ENCODE measurements at regions not wholly inside any gene's neighbourhood (a gene's known extent, or its start where the extent isn't known, plus 50 kb on each side); places are given as distances from the start of the nearest gene placed in this dataset.

DNA sequence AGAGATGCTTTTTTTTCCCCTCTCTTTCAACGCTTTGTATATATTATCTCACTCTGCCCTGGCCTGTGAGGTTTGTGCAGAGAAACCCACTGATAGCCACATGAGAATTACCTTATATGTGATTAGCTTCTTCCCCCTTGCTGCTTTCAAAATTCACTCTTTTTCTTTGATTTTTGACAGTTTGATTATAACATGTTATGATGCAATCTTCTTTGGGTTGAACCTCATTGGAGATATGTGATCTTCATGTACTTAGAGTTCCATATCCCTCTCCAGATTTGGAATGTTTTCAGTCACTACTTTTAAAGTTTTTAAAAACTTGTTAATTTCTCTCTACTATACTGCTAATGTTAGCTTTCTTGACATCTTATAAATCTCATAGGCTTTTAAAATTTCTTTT is 479.5 kb upstream of the AGA start:
- no peak for ATAC-seq
- WGBS, 4 donors: 64 to 69% (median 65%) methylated on average over 1 of the region's 1 CpG

GRCh38 chr4:177923888-177924287 is 481.7 kb upstream of the AGA start:
- Histone ChIP-seq H3K9me3 (peaks cover 0 to 33% (median 4%) of the 10 kb centered on the region in 12 donors), H3K27me3 (no peaks in the 10 kb centered on the region), H3K4me3 (no peak overlapping the region), H3K27ac (no peak overlapping the region), H3K4me1 (no peaks in the 10 kb centered on the region), H3K36me3 (no peaks in the 10 kb centered on the region)
- DNase-seq (no peak), ATAC-seq (no peak)
- TF ChIP-seq POLR2A (IDR thresholded peaks at IDR 0.05): no peak
- TF ChIP-seq, protein P1, sequence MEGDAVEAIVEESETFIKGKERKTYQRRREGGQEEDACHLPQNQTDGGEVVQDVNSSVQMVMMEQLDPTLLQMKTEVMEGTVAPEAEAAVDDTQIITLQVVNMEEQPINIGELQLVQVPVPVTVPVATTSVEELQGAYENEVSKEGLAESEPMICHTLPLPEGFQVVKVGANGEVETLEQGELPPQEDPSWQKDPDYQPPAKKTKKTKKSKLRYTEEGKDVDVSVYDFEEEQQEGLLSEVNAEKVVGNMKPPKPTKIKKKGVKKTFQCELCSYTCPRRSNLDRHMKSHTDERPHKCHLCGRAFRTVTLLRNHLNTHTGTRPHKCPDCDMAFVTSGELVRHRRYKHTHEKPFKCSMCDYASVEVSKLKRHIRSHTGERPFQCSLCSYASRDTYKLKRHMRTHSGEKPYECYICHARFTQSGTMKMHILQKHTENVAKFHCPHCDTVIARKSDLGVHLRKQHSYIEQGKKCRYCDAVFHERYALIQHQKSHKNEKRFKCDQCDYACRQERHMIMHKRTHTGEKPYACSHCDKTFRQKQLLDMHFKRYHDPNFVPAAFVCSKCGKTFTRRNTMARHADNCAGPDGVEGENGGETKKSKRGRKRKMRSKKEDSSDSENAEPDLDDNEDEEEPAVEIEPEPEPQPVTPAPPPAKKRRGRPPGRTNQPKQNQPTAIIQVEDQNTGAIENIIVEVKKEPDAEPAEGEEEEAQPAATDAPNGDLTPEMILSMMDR (IDR thresholded peaks at IDR 0.05): no peak
- intact Hi-C loops (cut with DNase I): no loop called here

More for the DNA sequence above, 479.5 kb upstream of the AGA start:
- H3K9me3 ChIP-seq: peaks cover 0 to 46% (median 4%) of the 10 kb centered on the region in 12 donors
- no peak overlapping the region for H3K4me3 ChIP-seq
- no peaks in the 10 kb centered on the region for H3K27me3 ChIP-seq
- intact Hi-C loops (cut with DNase I): no loop called here
- no peak for DNase-seq
- no peak overlapping the region for H3K27ac ChIP-seq
- TF ChIP-seq, protein P1 (IDR thresholded peaks at IDR 0.05): no peak
- no peak for TF ChIP-seq POLR2A (IDR thresholded peaks at IDR 0.05)
- no peaks in the 10 kb centered on the region for H3K4me1 ChIP-seq
- H3K36me3 ChIP-seq: no peaks in the 10 kb centered on the region

DNA sequence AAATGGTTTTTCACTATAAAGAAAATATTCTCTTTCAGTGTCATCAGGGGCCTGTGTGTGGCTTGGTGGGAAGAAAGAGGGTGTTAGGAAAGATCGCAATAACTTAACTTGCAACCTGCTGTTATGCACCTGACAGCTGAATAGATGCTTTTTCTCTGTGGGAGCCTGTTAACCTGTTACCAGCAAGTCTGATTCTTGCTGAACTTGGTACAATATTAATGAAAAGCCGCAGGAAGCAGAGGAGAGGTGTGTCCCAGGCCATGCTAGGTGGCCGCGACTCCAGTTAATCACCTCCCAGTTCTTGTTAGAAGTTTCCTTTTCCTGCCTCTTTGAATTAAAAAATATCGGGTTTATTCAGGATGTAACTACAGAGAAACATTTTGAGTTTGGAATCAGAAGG is 494.8 kb upstream of the AGA start:
- Histone ChIP-seq H3K27me3 (no peaks in the 10 kb centered on the region), H3K4me1 (no peaks in the 10 kb centered on the region), H3K9me3 (peaks cover 0 to 12% (median 0%) of the 10 kb centered on the region in 12 donors), H3K36me3 (no peaks in the 10 kb centered on the region), H3K4me3 (no peak overlapping the region), H3K27ac (no peak overlapping the region)
- WGBS, 4 donors: 69 to 82% (median 73%) methylated on average over 5 of the region's 5 CpGs
- ATAC-seq (no peak), DNase-seq (no peak)
- intact Hi-C loops (cut with DNase I): no loop called here
- no peak for TF ChIP-seq POLR2A (IDR thresholded peaks at IDR 0.05)
- TF ChIP-seq, protein P1 (IDR thresholded peaks at IDR 0.05): no peak

DNA sequence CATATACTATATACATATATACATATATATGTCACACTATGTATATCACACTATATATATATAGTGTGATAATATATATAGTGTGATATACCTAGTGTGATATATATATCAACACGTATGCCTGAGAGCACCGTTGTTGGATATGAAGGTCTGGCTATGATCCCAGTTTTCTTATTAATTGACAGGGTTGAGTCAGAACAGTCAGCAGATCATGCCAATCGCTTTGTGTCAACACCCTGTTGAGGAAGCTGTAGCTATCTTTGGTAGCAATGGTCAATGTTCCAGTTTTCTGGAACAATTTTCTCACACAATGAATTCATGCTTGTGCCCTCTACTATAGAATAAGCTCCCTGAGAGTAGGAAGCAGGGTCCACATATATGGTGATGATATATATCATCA is 496.0 kb upstream of the AGA start:
- TF ChIP-seq POLR2A (IDR thresholded peaks at IDR 0.05): no peak
- TF ChIP-seq, protein P1 (IDR thresholded peaks at IDR 0.05): no peak
- Histone ChIP-seq H3K9me3 (peaks cover 0 to 12% (median 0%) of the 10 kb centered on the region in 12 donors), H3K27me3 (no peaks in the 10 kb centered on the region), H3K27ac (no peak overlapping the region), H3K36me3 (no peaks in the 10 kb centered on the region), H3K4me3 (no peak overlapping the region), H3K4me1 (no peaks in the 10 kb centered on the region)
- WGBS, 4 donors: 37 to 43% (median 41%) methylated on average over 3 of the region's 3 CpGs
- no peak for ATAC-seq
- intact Hi-C loops (cut with DNase I): no loop called here
- DNase-seq: no peak

Measured in heart left ventricle (tissue), 16 donors.